Naive thymus-derived CD4-positive, alpha-beta T cell (primary cell): ENCODE measurements at regions not wholly inside any gene's neighbourhood (a gene's known extent, or its start where the extent isn't known, plus 50 kb on each side); places are given as distances from the start of the nearest gene placed in this dataset.

Source experiments
- ATAC-seq: fragments of 150-1000 bp; cut with Tn5 transposase; 2 replicates; pipeline ENCODE4 v1.10.0; 2021; ENCODE audit warnings: mild to moderate bottlenecking, moderate library complexity
- CTCF ChIA-PET: fragments of 350-600 bp; sonication (Branson Sonifier 250); formaldehyde crosslinking; loops from one replicate; lab custom pipeline; 2021; ENCODE audit warnings: antibody characterized with exemption; lab: Charles Lee
- POLR2A ChIA-PET: fragments of 350-600 bp; sonication (Branson Sonifier 250); formaldehyde crosslinking; loops from one replicate; lab custom pipeline; 2021; ENCODE audit warnings: antibody characterized with exemption, inconsistent platforms; lab: Charles Lee
- DNase-seq, 9 donors: peaks; one replicate each; pipeline versions ENCODE4 v3.0.0 to v3.0.0-alpha.2; 2020 to 2022; ENCODE audit warnings: mixed read lengths in 1 of 9
- H3K27ac ChIP-seq: one replicate; pipeline ENCODE4 v1.7.0; 2013; ENCODE audit warnings: mild to moderate bottlenecking, low read depth, low read length, moderate library complexity
- H3K27me3 ChIP-seq, 2 donors: one replicate each; pipeline ENCODE4 v1.7.0; 2013; ENCODE audit warnings: low read length in 2 of 2, mild to moderate bottlenecking in 2 of 2, moderate library complexity in 2 of 2; ENCODE audit not compliant: control insufficient read depth in 2 of 2, insufficient read depth in 2 of 2
- H3K36me3 ChIP-seq, 3 experiments: 1 replicate in 2 of 3; 2 replicates in 1 of 3; pipeline ENCODE4 v1.7.0; 2013; ENCODE audit warnings: low read length in 3 of 3, mild to moderate bottlenecking in 3 of 3, moderate library complexity in 1 of 3; ENCODE audit not compliant: insufficient read depth in 3 of 3, control insufficient read depth in 2 of 3
- H3K4me1 ChIP-seq, 2 donors: one replicate each; pipeline ENCODE4 v1.7.0; 2013; ENCODE audit warnings: low read length in 2 of 2, mild to moderate bottlenecking in 2 of 2, moderate library complexity in 1 of 2; ENCODE audit not compliant: control insufficient read depth in 2 of 2, insufficient read depth in 2 of 2
- H3K4me3 ChIP-seq: 2 replicates; pipeline ENCODE4 v1.7.0; 2013; ENCODE audit warnings: mild to moderate bottlenecking, low read length
- H3K9me3 ChIP-seq, 3 experiments: 1 replicate in 2 of 3; 2 replicates in 1 of 3; pipeline ENCODE4 v1.7.0; 2013; ENCODE audit warnings: low read length in 3 of 3; ENCODE audit not compliant: control insufficient read depth in 2 of 3
- H3K27ac Mint-ChIP-seq, 9 donors: one replicate each; pipeline ENCODE4 v1.8.0; 2020 to 2022; ENCODE audit warnings: mixed read lengths in 9 of 9, mild to moderate bottlenecking in 8 of 9, moderate library complexity in 5 of 9, inconsistent platforms in 2 of 9
- H3K27me3 Mint-ChIP-seq, 5 donors: one replicate each; pipeline ENCODE4 v1.8.0; 2021 to 2022; ENCODE audit warnings: mixed read lengths in 5 of 5, mild to moderate bottlenecking in 1 of 5
- H3K36me3 Mint-ChIP-seq, 5 donors: one replicate each; pipeline ENCODE4 v1.8.0; 2020 to 2022; ENCODE audit warnings: mixed read lengths in 5 of 5, mild to moderate bottlenecking in 3 of 5, inconsistent platforms in 1 of 5
- H3K4me1 Mint-ChIP-seq, 7 donors: one replicate each; pipeline ENCODE4 v1.8.0; 2020 to 2022; ENCODE audit warnings: mixed read lengths in 7 of 7, mild to moderate bottlenecking in 3 of 7, inconsistent platforms in 1 of 7
- H3K4me3 Mint-ChIP-seq, 10 donors: one replicate each; pipeline ENCODE4 v1.8.0; 2020 to 2022; ENCODE audit warnings: mild to moderate bottlenecking in 10 of 10, mixed read lengths in 10 of 10, moderate library complexity in 6 of 10, inconsistent platforms in 2 of 10
- H3K9me3 Mint-ChIP-seq, 11 donors: one replicate each; pipeline ENCODE4 v1.8.0; 2020 to 2022; ENCODE audit warnings: mixed read lengths in 11 of 11, mild to moderate bottlenecking in 4 of 11, inconsistent platforms in 1 of 11, moderate library complexity in 1 of 11
- intact Hi-C, 2 donors: fragments of 100-400 bp; cut with micrococcal nuclease; formaldehyde crosslinking; loops; one replicate each; pipeline ENCODE4 v1.15.1; 2023

GRCh38 chr11:37483761-37484160 is 885.7 kb upstream of the RAG2 start:
- Histone ChIP-seq H3K27ac (no peak overlapping the region), H3K36me3 (no peaks in the 10 kb centered on the region), H3K9me3 (no peaks in the 10 kb centered on the region), H3K27me3 (no peaks in the 10 kb centered on the region), H3K4me1 (no peaks in the 10 kb centered on the region), H3K4me3 (no peak overlapping the region)
- DNase-seq (no peak), ATAC-seq (no peak)
- H3K4me3 Mint-ChIP-seq: no peak overlapping the region
- H3K9me3 Mint-ChIP-seq: peaks cover 0 to 13% (median 4%) of the 10 kb centered on the region in 11 donors
- peaks cover 0 to 4% (median 0%) of the 10 kb centered on the region in 5 donors for H3K36me3 Mint-ChIP-seq
- no peaks in the 10 kb centered on the region for H3K27me3 Mint-ChIP-seq
- no peak overlapping the region for H3K27ac Mint-ChIP-seq
- intact Hi-C loops: no loop called here
- ChIA-PET CTCF (no interaction called here), POLR2A (no interaction called here)
- no peaks in the 10 kb centered on the region for H3K4me1 Mint-ChIP-seq

DNA sequence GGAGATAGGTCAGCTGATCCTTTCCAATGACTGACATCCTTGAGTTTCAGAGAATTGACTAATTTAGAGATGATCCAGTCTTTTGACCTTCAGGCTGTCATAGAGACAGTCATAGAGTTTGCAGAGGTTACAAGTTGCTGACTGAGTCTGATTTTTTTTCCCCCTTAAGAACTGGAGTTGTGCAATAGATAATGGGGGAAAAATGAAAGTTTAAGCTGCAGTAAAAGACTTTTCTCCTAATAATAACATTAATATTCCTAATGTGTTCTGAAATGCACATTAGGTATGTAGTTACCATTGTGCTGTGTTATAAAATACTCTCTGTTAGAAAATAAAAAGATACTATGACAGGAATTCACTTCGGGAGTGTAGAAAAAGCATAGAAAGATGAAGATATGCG is 876.9 kb upstream of the RAG2 start:
- Histone ChIP-seq H3K4me1 (no peaks in the 10 kb centered on the region), H3K27me3 (no peaks in the 10 kb centered on the region), H3K36me3 (no peaks in the 10 kb centered on the region), H3K9me3 (no peaks in the 10 kb centered on the region), H3K27ac (no peak overlapping the region), H3K4me3 (no peak overlapping the region)
- intact Hi-C loops: no loop called here
- no peak for ATAC-seq
- DNase-seq: no peak
- Mint-ChIP-seq H3K4me3 (no peak overlapping the region), H3K9me3 (peaks cover 0 to 27% (median 3%) of the 10 kb centered on the region in 11 donors), H3K27ac (no peak overlapping the region), H3K27me3 (no peaks in the 10 kb centered on the region), H3K36me3 (no peaks in the 10 kb centered on the region), H3K4me1 (no peaks in the 10 kb centered on the region)
- POLR2A ChIA-PET: no interaction called here
- CTCF ChIA-PET: no interaction called here

GRCh38 chr11:37468344-37468743 is 870.3 kb upstream of the RAG2 start:
- no peaks in the 10 kb centered on the region for H3K27me3 Mint-ChIP-seq
- CTCF ChIA-PET: no interaction called here
- Histone ChIP-seq H3K4me3 (no peak overlapping the region), H3K9me3 (no peaks in the 10 kb centered on the region), H3K4me1 (no peaks in the 10 kb centered on the region), H3K27ac (no peak overlapping the region), H3K27me3 (no peaks in the 10 kb centered on the region), H3K36me3 (no peaks in the 10 kb centered on the region)
- no peak overlapping the region for H3K27ac Mint-ChIP-seq
- intact Hi-C loops: no loop called here
- H3K36me3 Mint-ChIP-seq: no peaks in the 10 kb centered on the region
- H3K9me3 Mint-ChIP-seq: peaks cover 0 to 29% (median 5%) of the 10 kb centered on the region in 11 donors
- ATAC-seq (no peak), DNase-seq (no peak)
- no peaks in the 10 kb centered on the region for H3K4me1 Mint-ChIP-seq
- no peak overlapping the region for H3K4me3 Mint-ChIP-seq
- POLR2A ChIA-PET: no interaction called here

DNA sequence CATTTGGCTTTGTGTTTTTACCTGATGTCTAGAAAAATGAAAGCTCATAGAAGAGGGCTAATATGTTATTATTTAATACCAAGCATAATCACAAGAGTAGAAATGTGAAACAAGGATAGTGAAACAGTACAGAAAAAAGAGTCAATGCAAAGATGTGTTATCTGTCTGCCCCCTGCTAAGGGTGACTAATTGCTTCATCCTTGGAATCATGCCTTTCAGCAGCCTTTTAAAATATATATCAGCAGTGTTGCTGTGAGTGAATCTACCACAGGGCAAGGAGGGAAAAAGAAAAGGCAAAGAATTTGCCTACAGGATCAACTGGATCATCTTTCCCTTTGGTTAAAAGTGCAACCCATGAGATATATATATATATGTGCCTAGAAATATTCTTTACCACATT is 867.2 kb upstream of the RAG2 start:
- POLR2A ChIA-PET: no interaction called here
- intact Hi-C loops: no loop called here
- Histone ChIP-seq H3K4me3 (no peak overlapping the region), H3K27me3 (no peaks in the 10 kb centered on the region), H3K36me3 (no peaks in the 10 kb centered on the region), H3K4me1 (no peaks in the 10 kb centered on the region), H3K9me3 (no peaks in the 10 kb centered on the region), H3K27ac (no peak overlapping the region)
- H3K36me3 Mint-ChIP-seq: no peaks in the 10 kb centered on the region
- peaks cover 0 to 24% (median 4%) of the 10 kb centered on the region in 11 donors for H3K9me3 Mint-ChIP-seq
- H3K27me3 Mint-ChIP-seq: no peaks in the 10 kb centered on the region
- CTCF ChIA-PET: no interaction called here
- DNase-seq: no peak
- ATAC-seq: no peak
- H3K4me3 Mint-ChIP-seq: no peak overlapping the region
- no peak overlapping the region for H3K27ac Mint-ChIP-seq
- H3K4me1 Mint-ChIP-seq: no peaks in the 10 kb centered on the region

- Mint-ChIP-seq H3K27me3 (no peaks in the 10 kb centered on the region), H3K36me3 (no peaks in the 10 kb centered on the region), H3K9me3 (peaks cover 0 to 30% (median 4%) of the 10 kb centered on the region in 11 donors), H3K4me3 (no peak overlapping the region), H3K27ac (no peak overlapping the region), H3K4me1 (no peaks in the 10 kb centered on the region)
- CTCF ChIA-PET: no interaction called here
- Histone ChIP-seq H3K36me3 (no peaks in the 10 kb centered on the region), H3K27ac (no peak overlapping the region), H3K27me3 (no peaks in the 10 kb centered on the region), H3K4me1 (no peaks in the 10 kb centered on the region), H3K4me3 (no peak overlapping the region), H3K9me3 (no peaks in the 10 kb centered on the region)
- POLR2A ChIA-PET: no interaction called here
- no peak for ATAC-seq
- intact Hi-C loops: no loop called here
- no peak for DNase-seq
Measured at GRCh38 chr11:37459456-37459855, 861.4 kb upstream of the RAG2 start.

GRCh38 chr11:37456746-37457145 is 858.7 kb upstream of the RAG2 start:
- ATAC-seq: no peak
- no peaks in the 10 kb centered on the region for H3K36me3 ChIP-seq
- Mint-ChIP-seq H3K9me3 (peaks cover 0 to 24% (median 5%) of the 10 kb centered on the region in 11 donors), H3K4me3 (no peak overlapping the region), H3K4me1 (no peaks in the 10 kb centered on the region), H3K27ac (no peak overlapping the region), H3K27me3 (no peaks in the 10 kb centered on the region), H3K36me3 (no peaks in the 10 kb centered on the region)
- H3K4me1 ChIP-seq: no peaks in the 10 kb centered on the region
- intact Hi-C loops: no loop called here
- ChIA-PET POLR2A (no interaction called here), CTCF (no interaction called here)
- H3K9me3 ChIP-seq: no peaks in the 10 kb centered on the region
- no peak for DNase-seq
- H3K27me3 ChIP-seq: no peaks in the 10 kb centered on the region
- H3K4me3 ChIP-seq: no peak overlapping the region
- no peak overlapping the region for H3K27ac ChIP-seq

- intact Hi-C loops: no loop called here
- H3K27me3 Mint-ChIP-seq: no peaks in the 10 kb centered on the region
- Histone ChIP-seq H3K27ac (no peak overlapping the region), H3K36me3 (no peaks in the 10 kb centered on the region), H3K4me3 (no peak overlapping the region), H3K4me1 (no peaks in the 10 kb centered on the region), H3K27me3 (no peaks in the 10 kb centered on the region), H3K9me3 (no peaks in the 10 kb centered on the region)
- no peak overlapping the region for H3K4me3 Mint-ChIP-seq
- DNase-seq (no peak), ATAC-seq (no peak)
- CTCF ChIA-PET: no interaction called here
- H3K36me3 Mint-ChIP-seq: no peaks in the 10 kb centered on the region
- peaks cover 0 to 11% (median 3%) of the 10 kb centered on the region in 11 donors for H3K9me3 Mint-ChIP-seq
- H3K4me1 Mint-ChIP-seq: peaks cover 0 to 1% (median 0%) of the 10 kb centered on the region in 7 donors
- no peak overlapping the region for H3K27ac Mint-ChIP-seq
- POLR2A ChIA-PET: no interaction called here
Measured at GRCh38 chr11:37451903-37452302, 853.9 kb upstream of the RAG2 start.
